ENCODE measurements at regions not wholly inside any gene's neighbourhood (a gene's known extent, or its start where the extent isn't known, plus 50 kb on each side); places are given as distances from the start of the nearest gene placed in this dataset.

GRCh38 chr17:72461757-72462156 lies 340.9 kb downstream of the SOX9 start:
- no peaks in the 10 kb centered on the region for H3K9me3 ChIP-seq (ENCODE audit: insufficient read depth, low read length)
- H3K9me2 ChIP-seq (replicated peaks; ENCODE audit: insufficient read depth, low read length) = no peaks in the 10 kb centered on the region
- TF ChIP-seq EZH2phosphoT487 (conservative IDR thresholded peaks at IDR 0.05; ENCODE audit: low read length) (no peak), CTCF (IDR thresholded peaks at IDR 0.05; ENCODE audit: insufficient read depth, low read length, poor library complexity, severe bottlenecking) (no peak)
- H3K27ac ChIP-seq (ENCODE audit: low read depth, low read length) = no peak overlapping the region
- H3K27me3 ChIP-seq (ENCODE audit: low read length) = no peaks in the 10 kb centered on the region
- no peaks in the 10 kb centered on the region for H4K20me1 ChIP-seq (ENCODE audit: low read depth, low read length)
- no peaks in the 10 kb centered on the region for H3F3A ChIP-seq (ENCODE audit: insufficient read depth)
- no peak overlapping the region for H3K4me2 ChIP-seq (ENCODE audit: low read depth, low read length, poor library complexity, severe bottlenecking)
- no peaks in the 10 kb centered on the region for H3K79me2 ChIP-seq (ENCODE audit: insufficient read depth, low read length)
- H3K9ac ChIP-seq (ENCODE audit: low read length) = no peak overlapping the region
- no peaks in the 10 kb centered on the region for H3K36me3 ChIP-seq (ENCODE audit: low read length)
- no peak overlapping the region for H2AFZ ChIP-seq (ENCODE audit: low read depth, low read length, severe bottlenecking)
- H3K4me3 ChIP-seq (ENCODE audit: insufficient read depth, low read length, poor library complexity, severe bottlenecking) = no peak overlapping the region

- Histone ChIP-seq H3K4me2 (ENCODE audit: low read depth, low read length, poor library complexity, severe bottlenecking) (no peak overlapping the region), H4K20me1 (ENCODE audit: low read depth, low read length) (no peaks in the 10 kb centered on the region), H3K9me3 (ENCODE audit: insufficient read depth, low read length) (no peaks in the 10 kb centered on the region), H3K79me2 (ENCODE audit: insufficient read depth, low read length) (no peaks in the 10 kb centered on the region), H3K36me3 (ENCODE audit: low read length) (no peaks in the 10 kb centered on the region), H3K27ac (ENCODE audit: low read depth, low read length) (no peak overlapping the region), H3K9ac (ENCODE audit: low read length) (no peak overlapping the region), H3F3A (ENCODE audit: insufficient read depth) (no peaks in the 10 kb centered on the region), H2AFZ (ENCODE audit: low read depth, low read length, severe bottlenecking) (no peak overlapping the region), H3K4me3 (ENCODE audit: insufficient read depth, low read length, poor library complexity, severe bottlenecking) (no peak overlapping the region), H3K9me2 (replicated peaks; ENCODE audit: insufficient read depth, low read length) (no peaks in the 10 kb centered on the region), H3K27me3 (ENCODE audit: low read length) (no peaks in the 10 kb centered on the region)
- TF ChIP-seq EZH2phosphoT487 (conservative IDR thresholded peaks at IDR 0.05; ENCODE audit: low read length) (no peak), CTCF (IDR thresholded peaks at IDR 0.05; ENCODE audit: insufficient read depth, low read length, poor library complexity, severe bottlenecking) (no peak)
Measured at GRCh38 chr17:72462407-72462806, 341.6 kb downstream of the SOX9 start.

- Histone ChIP-seq H3K4me3 (ENCODE audit: insufficient read depth, low read length, poor library complexity, severe bottlenecking) (no peak overlapping the region), H3K79me2 (ENCODE audit: insufficient read depth, low read length) (no peaks in the 10 kb centered on the region), H3K27me3 (ENCODE audit: low read length) (no peaks in the 10 kb centered on the region), H3K9me3 (ENCODE audit: insufficient read depth, low read length) (no peaks in the 10 kb centered on the region), H3K36me3 (ENCODE audit: low read length) (no peaks in the 10 kb centered on the region), H3K4me2 (ENCODE audit: low read depth, low read length, poor library complexity, severe bottlenecking) (no peak overlapping the region), H3K9ac (ENCODE audit: low read length) (no peak overlapping the region), H4K20me1 (ENCODE audit: low read depth, low read length) (no peaks in the 10 kb centered on the region), H3K9me2 (replicated peaks; ENCODE audit: insufficient read depth, low read length) (no peaks in the 10 kb centered on the region), H3K27ac (ENCODE audit: low read depth, low read length) (no peak overlapping the region), H3F3A (ENCODE audit: insufficient read depth) (no peaks in the 10 kb centered on the region), H2AFZ (ENCODE audit: low read depth, low read length, severe bottlenecking) (no peak overlapping the region)
- TF ChIP-seq CTCF (IDR thresholded peaks at IDR 0.05; ENCODE audit: insufficient read depth, low read length, poor library complexity, severe bottlenecking) (no peak), EZH2phosphoT487 (conservative IDR thresholded peaks at IDR 0.05; ENCODE audit: low read length) (no peak)
Measured at GRCh38 chr17:72462814-72463213, 342.0 kb downstream of the SOX9 start.
